ENCODE measurements at regions not wholly inside any gene's neighbourhood (a gene's known extent, or its start where the extent isn't known, plus 50 kb on each side); places are given as distances from the start of the nearest gene placed in this dataset.

- TF ChIP-seq POLR2AphosphoS5 (IDR thresholded peaks at IDR 0.05; ENCODE audit: low read depth, low read length) (no peak; the same call in 1 of the 2 replicates), PBX3 (IDR thresholded peaks at IDR 0.05) (peak; percentile 31), NFIC (IDR thresholded peaks at IDR 0.05; ENCODE audit: borderline replicate concordance) (peak; percentile 58; the same call in 1 of the 2 replicates), SIN3A (IDR thresholded peaks at IDR 0.05; ENCODE audit: borderline replicate concordance, low read depth, low read length) (no peak), ZBTB33 (IDR thresholded peaks at IDR 0.05; ENCODE audit: borderline replicate concordance, low read depth) (no peak), RCOR1 (IDR thresholded peaks at IDR 0.05; ENCODE audit: low read length) (no peak), SMC3 (IDR thresholded peaks at IDR 0.05; ENCODE audit: low read depth, low read length) (no peak), GATA2 (CRISPR knock-in tag; IDR thresholded peaks at IDR 0.05) (no peak)
Measured at GRCh38 chr9:3746296-3747275, 220.8 kb upstream of the RFX3 start (continued).

GRCh38 chr9:3743901-3744413, 218.2 kb upstream of the RFX3 start:
- H3K27me3 ChIP-seq (ENCODE audit: insufficient read depth) = no peaks in the 10 kb centered on the region
- H4K20me1 ChIP-seq (ENCODE audit: insufficient read depth) = no peaks in the 10 kb centered on the region
- H3K9me3 ChIP-seq = no peaks in the 10 kb centered on the region
- H3K4me2 ChIP-seq = no peak overlapping the region
- DNase-seq = peak; percentile 42
- H3K27ac ChIP-seq (ENCODE audit: low read depth in 2 of 2, low read length in 1 of 2) = peak overlapping the region in 1 of 2 experiments; percentile 67; a peak in 2 of 4 replicates
- no peak overlapping the region for H2AFZ ChIP-seq (ENCODE audit: low read depth)
- peaks cover 0 to 7% of the 10 kb centered on the region in 2 experiments; a peak in 3 of 4 replicates for H3K4me1 ChIP-seq (ENCODE audit: control insufficient read depth in 1 of 2, insufficient read depth in 2 of 2, low read depth in 1 of 2, low read length in 1 of 2)
- no peaks in the 10 kb centered on the region for H3K9me2 ChIP-seq
- no peaks in the 10 kb centered on the region for H3K36me3 ChIP-seq (replicated peaks in 1 of 2; ENCODE audit: control insufficient read depth in 1 of 2, insufficient read depth in 2 of 2, low read length in 1 of 2)
- ChIA-PET POLR2A (no interaction called here), CTCF (interaction anchor here (1.2 to 2.2 kb wide), 3 partner anchors 10 to 104 kb away, joined by 4 to 5 read pairs (median 4); no protein-coding TSS in a partner anchor)
- H3K79me2 ChIP-seq (ENCODE audit: insufficient read depth) = no peaks in the 10 kb centered on the region
- 78% methylated on average over 2 of the region's 2 CpGs for WGBS (ENCODE audit: low lambda C conversion rate)
- peak; percentile 60; the same call in 1 of the 2 replicates for TF ChIP-seq GATA2 (CRISPR knock-in tag; IDR thresholded peaks at IDR 0.05)
- peak; percentile 10 for TF ChIP-seq CHD2 (IDR thresholded peaks at IDR 0.05; ENCODE audit: low read length, partially characterized antibody)
- no peak; the same call in 1 of the 2 replicates for TF ChIP-seq RAD21 (IDR thresholded peaks at IDR 0.05; ENCODE audit: low read length)
- 0 out of 2 replicates have a peak, but pooled peaks have one; percentile 39 for TF ChIP-seq RCOR1 (IDR thresholded peaks at IDR 0.05; ENCODE audit: low read length)
- TF ChIP-seq EP300 (IDR thresholded peaks at IDR 0.05; ENCODE audit: borderline replicate concordance in 1 of 2, low read depth in 1 of 2, low read length in 1 of 2) = peak in 1 of 2 experiments; percentile 64; a peak in 2 of 4 replicates
- no peak overlapping the region for H3K9ac ChIP-seq
- H3F3A ChIP-seq (replicated peaks; ENCODE audit: insufficient read depth) = peaks cover 8% of the 10 kb centered on the region
- no peak overlapping the region for H3K4me3 ChIP-seq (ENCODE audit: low read depth in 2 of 2, low read length in 1 of 2)

Data from SK-N-SH (cell line).